SW 1271 (cell line): ENCODE measurements at regions not wholly inside any gene's neighbourhood (a gene's known extent, or its start where the extent isn't known, plus 50 kb on each side); places are given as distances from the start of the nearest gene placed in this dataset.
A peak's percentile ranks its signal among the peaks of the same experiment; 100 is the strongest.

Experiments
- DNase-seq, 2 experiments: peaks; one replicate each; lab custom pipeline; 2025; lab: John Stamatoyannopoulos, UW

- no peak for DNase-seq
Measured at GRCh38 chr18:27899893-27900292, 277.0 kb downstream of the CDH2 start.

DNA sequence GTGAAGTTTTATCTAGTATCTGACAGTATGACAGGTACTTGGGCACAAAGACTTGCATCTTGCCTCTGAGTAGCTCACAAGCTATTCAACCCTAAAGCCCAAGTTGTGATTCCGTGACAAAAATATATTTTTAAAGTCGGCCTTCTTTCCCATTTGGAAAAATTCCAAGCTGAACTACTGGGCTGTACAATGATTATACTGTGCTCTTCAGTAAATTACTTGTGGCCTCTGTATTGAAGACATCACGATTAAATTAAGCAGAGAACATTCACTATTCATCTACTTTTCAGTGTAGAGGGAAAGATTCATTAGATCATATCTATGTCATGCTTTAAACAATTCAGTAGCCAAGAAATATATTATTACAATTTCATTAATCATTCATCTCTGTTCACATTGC is 282.2 kb downstream of the CDH2 start:
- no peak for DNase-seq

DNA sequence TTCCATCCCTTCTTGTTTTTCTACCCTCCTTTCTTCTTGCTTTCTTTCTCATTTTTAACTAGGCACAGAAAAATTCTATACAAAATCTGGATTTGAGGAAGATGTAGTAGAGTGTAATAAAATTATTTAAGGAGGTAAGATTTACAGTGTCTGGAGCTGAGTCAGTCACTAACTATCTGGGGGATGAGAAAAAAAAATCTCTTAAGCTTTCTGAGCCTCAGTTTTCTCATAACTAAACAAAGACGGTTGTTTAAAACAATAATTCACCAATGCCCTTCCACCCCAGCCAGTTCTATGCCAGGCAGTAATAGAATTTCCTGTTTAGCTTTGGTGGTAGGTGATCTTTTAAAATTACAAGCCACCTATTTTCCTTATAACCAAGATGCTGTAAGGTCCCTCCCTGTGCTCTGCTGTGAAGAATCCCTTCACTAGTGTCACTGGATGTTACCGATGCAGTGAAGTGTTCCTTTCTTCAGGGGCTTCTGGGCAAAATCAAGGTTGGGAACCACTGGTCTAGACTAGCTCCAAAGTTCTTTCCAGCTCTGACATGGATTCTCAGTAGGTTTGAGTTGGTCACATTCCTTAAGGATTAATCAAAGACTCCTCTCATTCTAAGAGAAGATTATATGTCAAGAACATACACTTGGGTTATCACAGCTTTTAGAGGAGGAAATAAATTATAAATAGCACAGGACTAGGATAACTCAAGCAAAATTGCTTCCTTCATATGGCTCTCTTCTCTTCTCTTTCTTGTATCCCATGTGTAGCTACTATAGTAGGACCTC is 289.0 kb downstream of the CDH2 start:
- no peak for DNase-seq

DNA sequence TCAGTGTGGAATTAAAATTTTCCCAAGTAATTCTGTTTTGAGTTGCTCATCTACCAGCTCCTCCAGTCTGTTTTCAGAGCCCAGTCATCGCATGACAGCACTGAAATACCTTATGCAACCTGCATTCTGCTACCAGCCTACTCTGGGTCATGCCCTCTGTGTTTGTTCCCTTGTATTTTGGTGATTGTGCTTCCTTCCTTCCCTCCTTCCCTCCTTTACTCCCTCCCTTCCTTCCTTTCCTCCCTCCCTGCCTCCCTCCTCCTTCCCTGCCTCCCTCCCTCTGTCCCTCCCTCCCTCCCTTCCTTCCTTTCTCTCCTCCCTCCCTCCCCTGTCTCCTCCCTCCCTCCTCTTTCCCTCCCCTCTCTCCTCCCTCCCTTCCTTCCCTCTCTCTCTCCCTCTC is 289.6 kb downstream of the CDH2 start:
- no peak for DNase-seq

DNA sequence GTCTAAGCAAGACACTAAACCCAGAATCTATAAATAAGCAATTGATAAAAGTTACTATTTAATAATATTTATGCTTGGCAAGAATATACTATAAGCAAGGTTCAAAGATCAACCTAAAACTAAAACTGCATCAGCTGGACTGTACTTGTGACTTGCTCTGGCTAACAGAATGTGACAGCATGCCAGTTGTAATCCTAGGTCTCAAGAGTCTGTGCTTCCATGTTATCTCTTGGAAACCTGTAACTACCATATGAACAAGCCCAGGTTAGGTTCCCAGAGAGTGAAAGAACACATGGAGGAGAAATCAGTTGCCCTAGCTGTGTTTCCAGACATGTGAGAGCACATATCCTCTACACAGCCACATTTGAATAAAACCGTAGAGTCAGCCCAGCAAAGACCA is 297.4 kb downstream of the CDH2 start:
- DNase-seq: no peak

DNA sequence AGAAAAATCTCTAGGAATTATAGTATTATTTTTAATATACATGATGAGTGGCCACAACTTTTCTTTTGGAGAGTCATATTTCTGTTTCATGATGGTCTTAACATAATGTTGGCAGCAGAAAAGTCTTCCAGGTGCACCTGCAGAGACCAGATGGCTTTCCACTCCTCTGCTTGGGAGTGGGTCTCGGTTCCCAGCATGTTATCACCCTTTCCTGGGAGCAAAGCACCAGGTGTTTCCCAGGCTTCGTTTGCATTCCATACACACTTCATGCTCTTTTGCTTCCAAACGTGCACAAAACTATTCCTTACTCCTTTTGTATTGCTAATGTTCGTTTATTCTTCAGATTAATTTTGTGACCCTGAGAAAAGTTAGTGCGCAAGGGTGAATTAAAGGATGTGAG is 305.2 kb downstream of the CDH2 start:
- DNase-seq: no peak

GRCh38 chr18:27869735-27870134 is 307.2 kb downstream of the CDH2 start:
- DNase-seq: no peak

DNA sequence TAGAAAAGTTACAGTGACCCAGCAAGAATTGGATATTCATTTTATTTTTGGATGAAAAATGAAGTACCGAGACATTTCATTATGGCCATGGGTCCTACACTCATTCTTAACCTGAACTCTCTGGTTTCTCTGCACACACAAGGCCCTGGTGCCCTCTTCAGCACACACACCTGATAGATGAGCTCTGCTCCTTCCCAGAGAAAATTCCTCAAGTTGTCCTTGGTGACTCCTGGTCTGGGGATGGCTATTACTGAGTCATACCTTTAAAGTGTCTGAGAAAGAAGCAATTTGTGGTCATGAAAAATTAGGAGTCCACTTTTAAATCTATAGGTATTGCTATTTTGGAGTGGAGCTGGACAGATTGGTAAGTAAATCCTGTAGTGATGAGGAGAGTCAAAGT is 311.5 kb downstream of the CDH2 start:
- no peak for DNase-seq

DNA sequence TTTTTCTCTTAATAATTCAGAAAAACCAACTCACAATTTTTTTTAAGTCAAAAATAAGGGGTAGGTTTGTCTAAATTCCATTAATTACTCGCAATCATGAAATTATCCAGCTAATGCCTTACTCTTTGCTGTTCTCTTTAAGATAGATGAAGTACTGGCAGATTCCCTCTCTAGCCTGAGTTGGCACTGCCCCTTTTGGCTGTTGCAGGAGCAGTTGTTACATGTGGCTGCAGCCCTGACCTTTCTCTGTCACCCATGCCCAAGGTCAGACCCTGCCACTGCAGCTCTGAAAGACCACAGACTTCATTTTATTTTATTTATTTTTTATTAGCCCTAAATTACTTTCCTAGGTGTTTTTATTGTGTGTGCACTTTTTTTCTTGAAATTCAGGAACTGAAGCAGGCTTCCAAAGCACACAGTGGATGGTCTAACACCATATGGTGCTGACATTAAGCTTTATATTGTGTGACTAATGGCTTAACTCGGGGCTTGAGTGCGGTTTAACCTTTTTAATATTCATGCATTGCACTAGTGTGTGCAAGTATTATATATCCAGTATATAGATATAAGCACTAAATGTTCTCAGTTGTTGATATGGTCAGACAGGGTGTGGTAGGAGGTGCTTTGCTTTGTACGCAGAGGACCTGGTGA is 313.0 kb downstream of the CDH2 start:
- no peak for DNase-seq

GRCh38 chr18:27862041-27862682 is 314.8 kb downstream of the CDH2 start:
- DNase-seq: no peak

DNA sequence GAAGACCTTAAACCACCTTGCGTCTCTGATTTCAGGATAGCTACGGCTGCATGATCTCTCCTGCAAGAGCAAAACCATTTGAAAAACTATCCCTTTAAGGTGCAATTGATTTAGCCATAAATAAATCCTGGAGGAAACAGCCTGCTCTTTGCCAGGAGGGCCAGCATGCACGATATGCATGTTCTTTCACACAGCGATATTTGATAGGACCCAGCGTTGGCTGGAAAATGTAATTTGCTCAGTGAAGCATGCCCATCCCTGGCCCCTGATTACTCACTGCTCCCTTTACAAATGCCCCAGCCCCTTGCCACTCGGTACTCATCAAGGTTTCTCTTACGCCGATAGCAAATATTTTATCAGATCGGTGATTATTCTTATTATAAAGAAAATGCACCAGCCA is 315.4 kb downstream of the CDH2 start:
- DNase-seq: no peak

- no peak for DNase-seq
Measured at GRCh38 chr18:27860701-27861107, 316.2 kb downstream of the CDH2 start.

DNA sequence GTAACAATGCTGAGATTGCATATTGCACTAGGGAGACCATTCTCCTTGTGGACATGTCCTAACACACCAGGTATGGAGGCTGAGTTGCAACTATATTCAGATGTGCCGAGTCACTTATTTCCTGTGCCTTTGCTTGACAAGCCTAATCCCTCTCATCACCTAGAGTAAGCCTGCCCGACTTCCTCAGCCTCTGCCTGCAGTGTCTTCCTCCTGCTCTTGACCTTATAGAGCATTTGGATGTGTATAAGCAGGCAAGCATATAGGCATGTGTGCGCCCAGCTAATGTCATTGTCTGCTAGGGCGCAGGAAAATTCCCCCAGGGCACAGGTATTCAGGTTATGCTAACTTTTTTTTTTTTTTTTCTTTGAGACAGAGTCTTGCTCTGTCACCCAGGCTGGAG is 316.9 kb downstream of the CDH2 start:
- DNase-seq: no peak

- DNase-seq: no peak
Measured at GRCh38 chr18:27856820-27857219, 320.1 kb downstream of the CDH2 start.

DNA sequence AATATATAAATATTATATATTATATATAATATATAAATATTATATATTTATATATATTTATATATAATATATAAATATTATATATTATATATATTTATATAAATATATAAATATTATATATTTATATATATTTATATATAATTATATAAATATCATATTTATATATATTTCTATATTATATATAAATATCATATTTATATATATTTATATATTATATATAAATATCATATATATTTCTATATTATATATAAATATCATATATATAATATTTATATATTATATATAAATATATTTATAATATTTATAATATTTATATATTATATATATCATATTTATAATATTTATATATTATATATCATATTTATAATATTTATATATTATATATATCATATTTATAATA is 321.4 kb downstream of the CDH2 start:
- DNase-seq: no peak

DNA sequence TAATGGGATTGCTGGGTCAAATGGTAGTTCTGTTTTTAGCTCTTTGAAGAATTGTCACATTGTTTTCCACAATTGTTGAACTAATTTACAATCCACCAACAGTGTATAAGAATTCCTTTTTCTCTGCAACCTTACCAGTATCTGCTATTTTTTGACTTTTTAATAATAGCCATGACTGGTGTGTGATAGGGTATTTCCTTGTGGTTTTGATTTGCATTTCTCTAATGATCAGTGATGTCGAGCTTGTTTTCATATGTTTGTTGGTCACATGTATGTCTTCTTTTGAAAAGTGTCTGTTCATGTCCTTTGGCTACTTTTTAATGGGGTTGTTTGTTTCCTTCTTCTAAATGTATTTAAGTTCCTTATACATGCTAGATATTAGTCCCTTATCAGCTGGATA is 322.3 kb downstream of the CDH2 start:
- no peak for DNase-seq

DNA sequence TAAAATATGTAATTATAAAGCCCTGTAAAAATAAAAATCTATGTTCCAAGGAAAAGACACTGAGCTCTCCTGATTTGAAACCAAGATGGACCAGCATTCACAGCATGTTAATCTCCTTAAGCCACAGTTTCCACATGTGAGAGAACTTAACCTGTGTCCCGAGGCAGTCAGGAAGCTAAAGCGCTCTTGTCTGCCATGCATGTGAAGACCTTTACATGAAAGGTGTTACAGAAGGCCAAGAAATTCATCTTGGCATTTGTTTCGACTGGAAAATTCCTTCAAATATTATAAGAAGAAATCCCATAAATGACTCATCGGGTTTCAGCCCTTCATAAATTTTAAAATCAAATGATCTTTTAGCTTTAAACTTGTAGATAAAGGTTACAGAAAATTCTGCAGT is 328.6 kb downstream of the CDH2 start:
- no peak for DNase-seq

DNA sequence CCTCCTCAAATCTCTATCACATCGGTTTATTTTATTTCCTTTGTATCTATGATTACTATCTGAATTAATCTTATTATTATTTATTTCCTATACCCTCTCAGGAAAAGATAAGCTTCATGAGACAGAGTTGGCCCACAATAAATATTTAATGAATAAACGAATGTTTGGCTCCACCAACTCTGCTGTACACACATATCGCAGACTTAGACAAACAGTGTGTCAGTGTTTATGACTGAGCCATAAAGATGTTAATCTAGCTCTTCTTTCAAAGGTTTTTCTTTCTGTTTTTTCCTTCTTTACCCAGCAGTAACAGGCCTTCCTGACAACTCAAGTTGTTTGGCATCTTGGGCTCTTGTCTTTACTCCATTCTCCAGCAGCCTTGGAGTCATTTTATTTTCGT is 329.5 kb downstream of the CDH2 start:
- DNase-seq: no peak

GRCh38 chr18:27845897-27846296 is 331.0 kb downstream of the CDH2 start:
- no peak for DNase-seq

- DNase-seq: peak; percentile 32 to 77
Measured at GRCh38 chr18:27843783-27844777, 332.9 kb downstream of the CDH2 start.

DNA sequence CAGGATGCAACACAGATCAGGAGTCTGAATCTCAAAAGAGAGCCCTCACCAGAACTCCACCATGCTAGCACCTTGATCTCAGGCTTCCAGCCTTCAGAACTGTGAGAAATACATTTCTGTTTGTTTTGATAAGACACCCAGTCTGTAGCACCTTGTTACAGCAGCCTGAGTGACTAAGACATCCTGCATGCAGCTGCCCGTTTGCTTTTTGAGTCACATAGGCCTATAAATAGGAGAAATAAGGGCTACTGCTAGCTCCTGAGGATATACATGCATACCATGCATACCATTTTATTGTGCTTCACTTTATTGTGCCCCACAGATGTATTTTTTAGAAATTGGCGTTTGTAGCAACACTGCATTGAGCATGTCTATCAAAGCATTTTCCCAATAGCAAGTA is 337.8 kb downstream of the CDH2 start:
- DNase-seq: peak; percentile 61 to 86

- DNase-seq: peak in 1 of 2 experiments; percentile 13
Measured at GRCh38 chr18:27838225-27838624, 338.7 kb downstream of the CDH2 start.
